Rectal smooth muscle tissue (tissue), 1 donor: ENCODE measurements at regions not wholly inside any gene's neighbourhood (a gene's known extent, or its start where the extent isn't known, plus 50 kb on each side); places are given as distances from the start of the nearest gene placed in this dataset.

Experiments used
- H3K27ac ChIP-seq: one replicate; pipeline ENCODE4 v1.7.0; 2013; ENCODE audit warnings: low read depth, low read length, inconsistent platforms
- H3K27me3 ChIP-seq: one replicate; pipeline ENCODE4 v1.7.0; 2013; ENCODE audit warnings: low read length; ENCODE audit not compliant: control insufficient read depth, insufficient read depth
- H3K36me3 ChIP-seq: one replicate; pipeline ENCODE4 v1.7.0; 2013; ENCODE audit warnings: low read length; ENCODE audit not compliant: control insufficient read depth, insufficient read depth
- H3K4me1 ChIP-seq: one replicate; pipeline ENCODE4 v1.7.0; 2013; ENCODE audit warnings: low read length; ENCODE audit not compliant: control insufficient read depth, insufficient read depth
- H3K4me3 ChIP-seq: one replicate; pipeline ENCODE4 v1.7.0; 2013; ENCODE audit warnings: low read length
- H3K9ac ChIP-seq: one replicate; pipeline ENCODE4 v1.7.0; 2013; ENCODE audit warnings: low read length

GRCh38 chr4:136829280-136829679, 703.0 kb downstream of the PCDH18 start:
- Histone ChIP-seq H3K27me3 (no peaks in the 10 kb centered on the region), H3K4me1 (no peaks in the 10 kb centered on the region), H3K9ac (no peak overlapping the region), H3K27ac (no peak overlapping the region), H3K36me3 (no peaks in the 10 kb centered on the region), H3K4me3 (no peak overlapping the region)

GRCh38 chr4:136823020-136823419, 709.3 kb downstream of the PCDH18 start:
- H3K4me1 ChIP-seq, result no peaks in the 10 kb centered on the region
- no peak overlapping the region for H3K27ac ChIP-seq
- H3K27me3 ChIP-seq, result no peaks in the 10 kb centered on the region
- no peak overlapping the region for H3K4me3 ChIP-seq
- H3K9ac ChIP-seq, result no peak overlapping the region
- H3K36me3 ChIP-seq, result no peaks in the 10 kb centered on the region

- H3K9ac ChIP-seq, result no peak overlapping the region
- no peak overlapping the region for H3K4me3 ChIP-seq
- no peaks in the 10 kb centered on the region for H3K36me3 ChIP-seq
- no peaks in the 10 kb centered on the region for H3K4me1 ChIP-seq
- H3K27ac ChIP-seq, result no peak overlapping the region
- H3K27me3 ChIP-seq, result no peaks in the 10 kb centered on the region
Measured at GRCh38 chr4:136818811-136819330, 713.4 kb downstream of the PCDH18 start.

GRCh38 chr4:136812100-136812880, 720.0 kb downstream of the PCDH18 start:
- H3K4me3 ChIP-seq, result no peak overlapping the region
- no peaks in the 10 kb centered on the region for H3K27me3 ChIP-seq
- H3K9ac ChIP-seq, result no peak overlapping the region
- no peak overlapping the region for H3K27ac ChIP-seq
- H3K4me1 ChIP-seq, result no peaks in the 10 kb centered on the region
- H3K36me3 ChIP-seq, result no peaks in the 10 kb centered on the region

GRCh38 chr4:136811496-136812077, 720.7 kb downstream of the PCDH18 start:
- H3K36me3 ChIP-seq, result no peaks in the 10 kb centered on the region
- H3K4me1 ChIP-seq, result no peaks in the 10 kb centered on the region
- no peak overlapping the region for H3K4me3 ChIP-seq
- H3K27me3 ChIP-seq, result no peaks in the 10 kb centered on the region
- H3K9ac ChIP-seq, result no peak overlapping the region
- no peak overlapping the region for H3K27ac ChIP-seq

- Histone ChIP-seq H3K27me3 (no peaks in the 10 kb centered on the region), H3K4me3 (no peak overlapping the region), H3K36me3 (no peaks in the 10 kb centered on the region), H3K27ac (no peak overlapping the region), H3K4me1 (no peaks in the 10 kb centered on the region), H3K9ac (no peak overlapping the region)
Measured at GRCh38 chr4:136810626-136811025, 721.7 kb downstream of the PCDH18 start.

- H3K27me3 ChIP-seq, result no peaks in the 10 kb centered on the region
- H3K4me3 ChIP-seq, result no peak overlapping the region
- no peak overlapping the region for H3K9ac ChIP-seq
- H3K4me1 ChIP-seq, result no peaks in the 10 kb centered on the region
- H3K27ac ChIP-seq, result no peak overlapping the region
- no peaks in the 10 kb centered on the region for H3K36me3 ChIP-seq
Measured at GRCh38 chr4:136806844-136807243, 725.5 kb downstream of the PCDH18 start.

- H3K9ac ChIP-seq, result no peak overlapping the region
- no peak overlapping the region for H3K4me3 ChIP-seq
- no peaks in the 10 kb centered on the region for H3K27me3 ChIP-seq
- no peaks in the 10 kb centered on the region for H3K36me3 ChIP-seq
- no peak overlapping the region for H3K27ac ChIP-seq
- no peaks in the 10 kb centered on the region for H3K4me1 ChIP-seq
Measured at GRCh38 chr4:136805617-136806016, 726.7 kb downstream of the PCDH18 start.

- H3K27me3 ChIP-seq, result no peaks in the 10 kb centered on the region
- no peak overlapping the region for H3K27ac ChIP-seq
- H3K36me3 ChIP-seq, result no peaks in the 10 kb centered on the region
- no peaks in the 10 kb centered on the region for H3K4me1 ChIP-seq
- H3K9ac ChIP-seq, result no peak overlapping the region
- no peak overlapping the region for H3K4me3 ChIP-seq
Measured at GRCh38 chr4:136803433-136803832, 728.9 kb downstream of the PCDH18 start.

GRCh38 chr4:136800248-136800647, 732.0 kb downstream of the PCDH18 start:
- H3K9ac ChIP-seq, result no peak overlapping the region
- H3K4me1 ChIP-seq, result no peaks in the 10 kb centered on the region
- H3K27ac ChIP-seq, result no peak overlapping the region
- no peaks in the 10 kb centered on the region for H3K36me3 ChIP-seq
- no peaks in the 10 kb centered on the region for H3K27me3 ChIP-seq
- H3K4me3 ChIP-seq, result no peak overlapping the region

- Histone ChIP-seq H3K4me3 (no peak overlapping the region), H3K9ac (no peak overlapping the region), H3K27ac (no peak overlapping the region), H3K27me3 (no peaks in the 10 kb centered on the region), H3K36me3 (no peaks in the 10 kb centered on the region), H3K4me1 (no peaks in the 10 kb centered on the region)
Measured at GRCh38 chr4:136796953-136797352, 735.3 kb downstream of the PCDH18 start.

- Histone ChIP-seq H3K36me3 (no peaks in the 10 kb centered on the region), H3K27me3 (no peaks in the 10 kb centered on the region), H3K27ac (no peak overlapping the region), H3K4me3 (no peak overlapping the region), H3K4me1 (no peaks in the 10 kb centered on the region), H3K9ac (no peak overlapping the region)
Measured at GRCh38 chr4:136793848-136794247, 738.4 kb downstream of the PCDH18 start.

GRCh38 chr4:136784326-136784725, 748.0 kb downstream of the PCDH18 start:
- H3K4me1 ChIP-seq, result no peaks in the 10 kb centered on the region
- H3K4me3 ChIP-seq, result no peak overlapping the region
- no peaks in the 10 kb centered on the region for H3K27me3 ChIP-seq
- H3K9ac ChIP-seq, result no peak overlapping the region
- no peak overlapping the region for H3K27ac ChIP-seq
- no peaks in the 10 kb centered on the region for H3K36me3 ChIP-seq
